Type B pancreatic cell (in vitro differentiated cells): ENCODE measurements at regions not wholly inside any gene's neighbourhood (a gene's known extent, or its start where the extent isn't known, plus 50 kb on each side); places are given as distances from the start of the nearest gene placed in this dataset.

ENCODE experiments used
- DNase-seq: peaks from one replicate; pipeline ENCODE4 v3.0.0; 2021; ENCODE audit warnings: mixed read lengths; ENCODE audit not compliant: unreplicated experiment; ENCODE audit errors: extremely low spot score
- H3K27ac Mint-ChIP-seq: 2 replicates; pipeline ENCODE4 v1.8.0; 2021; ENCODE audit warnings: mild to moderate bottlenecking, mixed read lengths
- H3K27me3 Mint-ChIP-seq: 2 replicates; pipeline ENCODE4 v1.8.0; 2021; ENCODE audit warnings: mixed read lengths
- H3K36me3 Mint-ChIP-seq: 2 replicates; pipeline ENCODE4 v1.8.0; 2021; ENCODE audit warnings: mixed read lengths
- H3K4me1 Mint-ChIP-seq: one replicate; pipeline ENCODE4 v1.8.0; 2021; ENCODE audit warnings: mixed read lengths; ENCODE audit not compliant: unreplicated experiment
- H3K4me3 Mint-ChIP-seq: 2 replicates; pipeline ENCODE4 v1.8.0; 2021; ENCODE audit warnings: mild to moderate bottlenecking, mixed read lengths
- H3K9me3 Mint-ChIP-seq: 2 replicates; pipeline ENCODE4 v1.8.0; 2021; ENCODE audit warnings: mixed read lengths
- CTCF ChIP-seq: fragments of 200-600 bp; sonication (generic); conservative IDR thresholded peaks from 2 replicates; pipeline ENCODE4 v1.5.0; 2021; ENCODE audit warnings: antibody characterized with exemption, mild to moderate bottlenecking

- DNase-seq = no peak
- H3K36me3 Mint-ChIP-seq = no peaks in the 10 kb centered on the region
- H3K27me3 Mint-ChIP-seq = no peaks in the 10 kb centered on the region
- TF ChIP-seq CTCF = no peak
- H3K4me3 Mint-ChIP-seq = no peak overlapping the region
- H3K27ac Mint-ChIP-seq = no peak overlapping the region
- H3K9me3 Mint-ChIP-seq = peaks cover 6% of the 10 kb centered on the region
- H3K4me1 Mint-ChIP-seq = no peaks in the 10 kb centered on the region
These were observed 53.4 kb upstream of the CYP2C8 start for GRCh38 chr10:95122736-95123135.

GRCh38 chr10:95121904-95122303 lies 52.6 kb upstream of the CYP2C8 start:
- Mint-ChIP-seq H3K27me3 (no peaks in the 10 kb centered on the region), H3K4me1 (no peaks in the 10 kb centered on the region), H3K27ac (no peak overlapping the region), H3K36me3 (no peaks in the 10 kb centered on the region), H3K9me3 (peaks cover 6% of the 10 kb centered on the region), H3K4me3 (no peak overlapping the region)
- DNase-seq = no peak
- TF ChIP-seq CTCF = no peak
